Thoracic aorta (tissue), 2 donors: ENCODE measurements at regions not wholly inside any gene's neighbourhood (a gene's known extent, or its start where the extent isn't known, plus 50 kb on each side); places are given as distances from the start of the nearest gene placed in this dataset.

Source experiments
- ATAC-seq: fragments of 150-250 bp; one replicate; pipeline ENCODE4 v1.8.0; 2017; ENCODE audit warnings: low read depth; ENCODE audit not compliant: insufficient number of reproducible peaks, low FRiP score
- DNase-seq: peaks from one replicate; pipeline ENCODE4 v3.0.0-alpha.2; 2020; ENCODE audit warnings: low spot score
- H3K27ac ChIP-seq, 2 donors: fragments of 200-600 bp; sonication (generic); 1 replicate in 1 of 2; 2 replicates in 1 of 2; pipeline ENCODE4 v1.5.1; 2016; ENCODE audit warnings: mild to moderate bottlenecking in 2 of 2, moderate library complexity in 2 of 2
- H3K27me3 ChIP-seq: fragments of 200-600 bp; sonication (generic); replicated peaks from 2 replicates; pipeline ENCODE4 v1.6.0; 2016; ENCODE audit warnings: mild to moderate bottlenecking; ENCODE audit not compliant: insufficient read depth
- H3K36me3 ChIP-seq: fragments of 200-600 bp; sonication (generic); one replicate; pipeline ENCODE4 v1.5.1; 2016
- H3K4me1 ChIP-seq, 2 donors: fragments of 200-600 bp; sonication (generic); 1 replicate in 1 of 2; 2 replicates in 1 of 2; pipeline versions ENCODE4 v1.5.1 to v1.6.0; 2016; ENCODE audit warnings: low read depth in 2 of 2, mild to moderate bottlenecking in 1 of 2; ENCODE audit not compliant: control insufficient read depth in 1 of 2
- H3K4me3 ChIP-seq: fragments of 200-600 bp; sonication (generic); 2 replicates; pipeline ENCODE4 v1.5.1; 2016; ENCODE audit warnings: mild to moderate bottlenecking
- H3K9me3 ChIP-seq: fragments of 200-600 bp; sonication (generic); 2 replicates; pipeline ENCODE4 v1.5.1; 2016
- TF ChIP-seq, protein P1 (sequence below): fragments of 200-600 bp; sonication (generic); IDR thresholded peaks from one replicate; pipeline ENCODE4 v1.5.1; 2019; ENCODE audit warnings: antibody characterized with exemption

DNA sequence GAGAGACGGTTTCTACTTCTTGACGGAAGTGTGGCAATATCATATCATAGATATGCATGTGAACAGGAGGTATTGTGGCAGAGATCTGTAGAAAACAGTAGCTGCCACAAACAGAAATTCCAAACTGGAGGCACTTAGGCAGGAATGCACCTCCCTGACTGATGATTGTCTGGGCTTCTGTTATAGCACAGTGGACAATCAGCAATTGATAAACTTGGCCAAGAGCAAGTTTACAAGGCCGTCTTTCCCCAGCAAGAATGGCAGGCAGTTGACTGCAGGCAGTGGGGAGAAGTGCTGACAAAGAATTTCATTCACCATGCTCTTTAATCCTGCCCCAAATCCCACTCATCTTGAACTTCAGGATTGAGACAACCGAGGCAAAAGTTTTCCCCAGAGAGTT is 114.4 kb upstream of the STOX2 start:
- no peak for ATAC-seq
- TF ChIP-seq, protein P1, sequence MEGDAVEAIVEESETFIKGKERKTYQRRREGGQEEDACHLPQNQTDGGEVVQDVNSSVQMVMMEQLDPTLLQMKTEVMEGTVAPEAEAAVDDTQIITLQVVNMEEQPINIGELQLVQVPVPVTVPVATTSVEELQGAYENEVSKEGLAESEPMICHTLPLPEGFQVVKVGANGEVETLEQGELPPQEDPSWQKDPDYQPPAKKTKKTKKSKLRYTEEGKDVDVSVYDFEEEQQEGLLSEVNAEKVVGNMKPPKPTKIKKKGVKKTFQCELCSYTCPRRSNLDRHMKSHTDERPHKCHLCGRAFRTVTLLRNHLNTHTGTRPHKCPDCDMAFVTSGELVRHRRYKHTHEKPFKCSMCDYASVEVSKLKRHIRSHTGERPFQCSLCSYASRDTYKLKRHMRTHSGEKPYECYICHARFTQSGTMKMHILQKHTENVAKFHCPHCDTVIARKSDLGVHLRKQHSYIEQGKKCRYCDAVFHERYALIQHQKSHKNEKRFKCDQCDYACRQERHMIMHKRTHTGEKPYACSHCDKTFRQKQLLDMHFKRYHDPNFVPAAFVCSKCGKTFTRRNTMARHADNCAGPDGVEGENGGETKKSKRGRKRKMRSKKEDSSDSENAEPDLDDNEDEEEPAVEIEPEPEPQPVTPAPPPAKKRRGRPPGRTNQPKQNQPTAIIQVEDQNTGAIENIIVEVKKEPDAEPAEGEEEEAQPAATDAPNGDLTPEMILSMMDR: no peak
- H3K27me3 ChIP-seq: no peaks in the 10 kb centered on the region
- DNase-seq: no peak
- no peaks in the 10 kb centered on the region for H3K4me1 ChIP-seq
- no peak overlapping the region for H3K27ac ChIP-seq
- H3K36me3 ChIP-seq: no peaks in the 10 kb centered on the region
- H3K9me3 ChIP-seq: peaks cover 17% of the 10 kb centered on the region
- no peak overlapping the region for H3K4me3 ChIP-seq

DNA sequence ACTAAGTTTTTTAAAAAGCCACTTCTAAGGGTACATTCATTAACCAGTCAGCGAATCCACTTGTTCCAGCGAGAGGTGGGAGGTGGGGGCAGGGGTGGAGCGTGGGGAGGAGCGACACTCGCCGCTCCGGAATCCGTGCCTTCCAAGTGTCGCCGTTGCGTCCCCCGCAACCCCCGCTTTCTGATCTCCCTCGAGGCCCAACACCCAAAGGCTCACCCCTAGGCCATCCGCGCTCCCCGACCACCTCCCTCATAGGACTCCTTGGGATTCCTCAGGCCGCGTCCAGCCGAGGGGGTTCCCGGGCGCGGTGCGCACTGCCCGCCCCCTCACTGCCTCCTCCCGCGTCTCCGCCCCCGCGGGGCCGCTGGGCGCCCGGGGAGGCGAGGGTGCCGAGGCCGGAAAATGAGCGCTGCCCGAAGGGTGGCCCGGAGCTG is 108.1 kb upstream of the STOX2 start:
- peak overlapping the region; percentile 74 for H3K4me3 ChIP-seq
- no peak overlapping the region for H3K27ac ChIP-seq
- peaks cover 0 to 10% of the 10 kb centered on the region in 2 donors for H3K4me1 ChIP-seq
- DNase-seq (no peak), ATAC-seq (no peak)
- peaks cover 17% of the 10 kb centered on the region for H3K9me3 ChIP-seq
- TF ChIP-seq, protein P1: no peak
- H3K36me3 ChIP-seq: no peaks in the 10 kb centered on the region
- H3K27me3 ChIP-seq: no peaks in the 10 kb centered on the region

DNA sequence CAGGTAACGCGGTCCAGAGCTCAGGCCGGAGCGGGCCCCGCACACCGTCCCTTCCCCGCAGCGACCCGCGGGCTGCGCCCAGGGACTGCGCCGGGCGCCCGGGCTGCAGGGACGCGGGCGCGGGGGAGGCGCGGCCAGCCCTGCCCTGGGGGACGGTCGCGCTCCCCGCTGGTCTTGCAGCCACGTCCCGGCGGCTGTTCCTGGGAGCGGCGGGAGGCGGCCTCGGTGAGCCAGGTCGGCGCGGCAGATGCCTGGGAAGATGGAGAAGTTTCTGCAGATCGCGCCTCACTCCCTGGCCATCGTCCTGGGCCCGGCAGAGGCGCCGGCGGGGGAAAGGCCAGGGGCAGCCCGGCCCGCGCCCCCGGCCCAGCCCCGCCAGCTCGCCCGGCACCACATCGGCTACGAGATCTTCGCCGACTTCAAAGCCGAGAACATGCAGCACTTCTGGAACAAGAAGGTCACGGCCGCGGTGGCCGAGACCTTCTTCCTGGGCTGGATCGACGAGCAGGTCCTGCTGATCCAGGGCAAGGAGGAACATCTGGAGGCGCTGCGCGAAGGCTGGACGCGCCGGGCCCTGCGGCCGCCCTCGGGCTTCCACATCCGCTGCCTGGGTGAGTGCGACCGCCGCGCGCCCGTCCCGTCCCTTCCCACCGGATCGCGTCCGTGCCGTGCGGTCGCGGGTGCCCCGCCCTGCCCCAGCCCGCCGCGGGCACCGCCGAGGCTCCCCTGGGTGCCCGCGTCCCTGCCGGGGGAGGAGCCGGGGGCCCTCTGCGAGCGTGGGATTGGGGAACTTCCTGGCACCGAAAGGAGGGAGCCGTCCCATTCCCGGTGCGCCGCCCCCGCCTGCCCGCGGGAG is 107.4 kb upstream of the STOX2 start:
- no peaks in the 10 kb centered on the region for H3K27me3 ChIP-seq
- TF ChIP-seq, protein P1: no peak
- no peaks in the 10 kb centered on the region for H3K36me3 ChIP-seq
- H3K4me1 ChIP-seq: peaks cover 0 to 10% of the 10 kb centered on the region in 2 donors
- no peak overlapping the region for H3K27ac ChIP-seq
- peak overlapping the region; percentile 74 for H3K4me3 ChIP-seq
- ATAC-seq (no peak), DNase-seq (no peak)
- H3K9me3 ChIP-seq: peaks cover 17% of the 10 kb centered on the region

DNA sequence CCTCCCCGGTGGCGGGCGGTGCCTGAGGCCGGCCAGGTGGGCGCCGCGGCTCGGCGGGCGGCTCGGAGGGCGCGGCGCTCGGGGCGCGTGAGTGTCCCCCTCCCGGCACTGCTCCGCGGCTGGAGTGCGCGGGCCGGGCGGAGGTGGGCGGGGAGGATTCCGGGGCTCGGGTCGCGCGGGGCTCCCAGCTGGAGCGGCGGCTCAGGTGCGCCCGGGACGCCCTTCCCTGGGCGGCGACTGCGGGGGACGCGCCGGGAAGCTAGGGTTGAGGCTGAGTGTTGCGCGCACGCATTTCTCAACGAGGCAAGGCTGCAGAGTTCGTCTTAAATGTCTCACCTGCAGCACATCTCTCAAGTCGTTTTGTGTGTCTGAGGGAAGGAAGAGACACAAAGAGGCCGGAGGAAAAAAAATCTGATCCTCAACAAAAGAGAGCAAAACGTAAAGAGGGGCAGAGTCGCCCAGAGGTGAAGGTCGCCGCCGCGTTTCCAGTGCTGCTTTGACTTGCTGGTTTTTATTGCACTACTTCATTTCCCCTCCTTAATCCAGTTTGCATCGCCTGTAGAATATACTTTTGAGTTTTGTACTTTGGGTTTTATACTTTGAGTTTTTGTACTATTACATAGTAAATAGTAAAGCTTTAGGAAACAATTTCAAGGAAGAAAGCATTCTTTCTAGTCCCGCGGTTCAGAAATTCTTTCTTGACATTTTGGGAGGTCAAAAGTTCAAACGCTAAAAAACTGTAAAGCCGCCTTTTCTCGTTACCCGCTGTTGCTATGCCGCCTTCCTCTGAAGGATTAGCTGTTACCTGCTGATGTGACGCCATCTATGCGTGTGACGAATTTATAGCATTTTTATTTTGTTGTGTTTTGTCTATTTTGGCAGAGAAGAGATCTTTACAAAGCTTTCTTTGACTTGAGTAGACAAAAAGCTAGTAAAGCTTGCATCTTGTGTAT is 106.5 kb upstream of the STOX2 start:
- Histone ChIP-seq H3K27ac (no peak overlapping the region), H3K4me3 (peak overlapping the region; percentile 74), H3K27me3 (no peaks in the 10 kb centered on the region), H3K4me1 (peaks cover 0 to 10% of the 10 kb centered on the region in 2 donors), H3K36me3 (no peaks in the 10 kb centered on the region), H3K9me3 (peaks cover 8% of the 10 kb centered on the region)
- TF ChIP-seq, protein P1: no peak
- ATAC-seq (no peak), DNase-seq (no peak)
